ENCODE measurements at regions not wholly inside any gene's neighbourhood (a gene's known extent, or its start where the extent isn't known, plus 50 kb on each side); places are given as distances from the start of the nearest gene placed in this dataset.

- H3K9me3 ChIP-seq (ENCODE audit: control insufficient read depth in 1 of 2, insufficient read depth in 1 of 2, low read length in 2 of 2), result peaks cover 0 to 9% of the 10 kb centered on the region in 2 experiments
- Mint-ChIP-seq H3K36me3 (ENCODE audit: low read depth) (no peaks in the 10 kb centered on the region), H3K27ac (no peak overlapping the region), H3K4me3 (no peak overlapping the region), H3K27me3 (no peaks in the 10 kb centered on the region), H3K9me3 (peaks cover 6% of the 10 kb centered on the region), H3K4me1 (ENCODE audit: low read depth) (no peaks in the 10 kb centered on the region)
- H3K4me1 ChIP-seq (ENCODE audit: insufficient read depth, low read length), result no peaks in the 10 kb centered on the region
- TF ChIP-seq CTCF (IDR thresholded peaks at IDR 0.05), result no peak
- H3K4me3 ChIP-seq (ENCODE audit: low read length), result no peak overlapping the region
- CTCF ChIA-PET, result no interaction called here
- POLR2A ChIA-PET, result no interaction called here
- no peak overlapping the region for H3K27ac ChIP-seq (ENCODE audit: low read depth in 1 of 2, low read length in 2 of 2)
- no peak for ATAC-seq (ENCODE audit: poor library complexity)
- DNase-seq, result no peak
- no peaks in the 10 kb centered on the region for H3K27me3 ChIP-seq (ENCODE audit: control insufficient read depth in 1 of 2, insufficient read depth in 2 of 2, low read length in 2 of 2)
- intact Hi-C loops (cut with DNase I, micrococcal nuclease), result no loop called here
- no peaks in the 10 kb centered on the region for H3K36me3 ChIP-seq (ENCODE audit: insufficient read depth, low read length)
Observed at GRCh38 chr10:55870186-55870585, 490.9 kb downstream of the ZWINT start.

GRCh38 chr10:55867848-55868247, 493.2 kb downstream of the ZWINT start:
- no peak overlapping the region for H3K4me3 ChIP-seq (ENCODE audit: low read length)
- no peaks in the 10 kb centered on the region for H3K36me3 ChIP-seq (ENCODE audit: insufficient read depth, low read length)
- no peaks in the 10 kb centered on the region for H3K4me1 Mint-ChIP-seq (ENCODE audit: low read depth)
- peaks cover 6% of the 10 kb centered on the region for H3K9me3 Mint-ChIP-seq
- no peak overlapping the region for H3K27ac Mint-ChIP-seq
- ChIA-PET CTCF (no interaction called here), POLR2A (no interaction called here)
- no peaks in the 10 kb centered on the region for H3K4me1 ChIP-seq (ENCODE audit: insufficient read depth, low read length)
- no peaks in the 10 kb centered on the region for H3K27me3 Mint-ChIP-seq
- no peak overlapping the region for H3K4me3 Mint-ChIP-seq
- H3K9me3 ChIP-seq (ENCODE audit: control insufficient read depth in 1 of 2, insufficient read depth in 1 of 2, low read length in 2 of 2), result peaks cover 0 to 9% of the 10 kb centered on the region in 2 experiments
- intact Hi-C loops (cut with DNase I, micrococcal nuclease), result no loop called here
- H3K27ac ChIP-seq (ENCODE audit: low read depth in 1 of 2, low read length in 2 of 2), result no peak overlapping the region
- no peak for ATAC-seq (ENCODE audit: poor library complexity)
- no peaks in the 10 kb centered on the region for H3K27me3 ChIP-seq (ENCODE audit: control insufficient read depth in 1 of 2, insufficient read depth in 2 of 2, low read length in 2 of 2)
- DNase-seq, result no peak
- TF ChIP-seq CTCF (IDR thresholded peaks at IDR 0.05), result no peak
- H3K36me3 Mint-ChIP-seq (ENCODE audit: low read depth), result no peaks in the 10 kb centered on the region

GRCh38 chr10:55858730-55859129, 502.3 kb downstream of the ZWINT start:
- Histone ChIP-seq H3K4me3 (ENCODE audit: low read length) (no peak overlapping the region), H3K9me3 (ENCODE audit: control insufficient read depth in 1 of 2, insufficient read depth in 1 of 2, low read length in 2 of 2) (no peaks in the 10 kb centered on the region), H3K4me1 (ENCODE audit: insufficient read depth, low read length) (no peaks in the 10 kb centered on the region), H3K36me3 (ENCODE audit: insufficient read depth, low read length) (no peaks in the 10 kb centered on the region), H3K27me3 (ENCODE audit: control insufficient read depth in 1 of 2, insufficient read depth in 2 of 2, low read length in 2 of 2) (no peaks in the 10 kb centered on the region), H3K27ac (ENCODE audit: low read depth in 1 of 2, low read length in 2 of 2) (no peak overlapping the region)
- ATAC-seq (ENCODE audit: poor library complexity) (no peak), DNase-seq (no peak)
- no peak overlapping the region for H3K27ac Mint-ChIP-seq
- no peaks in the 10 kb centered on the region for H3K4me1 Mint-ChIP-seq (ENCODE audit: low read depth)
- no peaks in the 10 kb centered on the region for H3K36me3 Mint-ChIP-seq (ENCODE audit: low read depth)
- no peaks in the 10 kb centered on the region for H3K27me3 Mint-ChIP-seq
- ChIA-PET POLR2A (no interaction called here), CTCF (no interaction called here)
- H3K9me3 Mint-ChIP-seq, result no peaks in the 10 kb centered on the region
- H3K4me3 Mint-ChIP-seq, result no peak overlapping the region
- intact Hi-C loops (cut with DNase I, micrococcal nuclease), result no loop called here
- TF ChIP-seq CTCF (IDR thresholded peaks at IDR 0.05), result no peak
